ENCODE measurements at regions not wholly inside any gene's neighbourhood (a gene's known extent, or its start where the extent isn't known, plus 50 kb on each side); places are given as distances from the start of the nearest gene placed in this dataset.

GRCh38 chr13:104485571-104485970, 1419.4 kb upstream of the SLC10A2 start:
- TF ChIP-seq POLR2A (IDR thresholded peaks at IDR 0.05; ENCODE audit: low read depth, low read length) (no peak), TAF1 (IDR thresholded peaks at IDR 0.05; ENCODE audit: borderline replicate concordance, low read depth, low read length) (no peak)

Measured in GM12892 (cell line).